ENCODE measurements at regions not wholly inside any gene's neighbourhood (a gene's known extent, or its start where the extent isn't known, plus 50 kb on each side); places are given as distances from the start of the nearest gene placed in this dataset.

DNA sequence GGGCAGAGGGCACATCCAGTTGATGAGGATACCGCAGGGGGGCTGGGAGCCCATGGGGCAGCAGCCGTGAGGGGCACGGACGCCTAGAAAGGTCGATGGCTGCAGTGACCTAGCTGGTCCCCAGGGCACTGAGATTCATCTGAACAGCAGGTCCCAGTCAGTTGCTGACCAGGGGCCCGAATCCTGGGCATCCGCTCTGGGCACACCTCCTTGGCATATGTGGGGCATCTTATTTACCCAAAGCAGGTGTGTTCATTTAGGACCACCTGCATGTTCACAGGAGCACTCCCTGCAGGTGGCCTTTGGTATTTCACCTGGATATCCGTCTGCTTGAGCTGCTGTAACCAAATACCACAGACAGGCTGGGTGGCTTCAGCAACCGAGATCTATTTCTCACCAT is 72.0 kb upstream of the ODC1 start:
- H3K36me3 Mint-ChIP-seq = peaks cover 5 to 12% of the 10 kb centered on the region in 2 donors
- Histone ChIP-seq H3K36me3 (ENCODE audit: insufficient read depth, low read length) (no peaks in the 10 kb centered on the region), H3K4me1 (ENCODE audit: insufficient read depth, low read length) (no peaks in the 10 kb centered on the region), H3K27ac (ENCODE audit: low read depth, low read length) (no peak overlapping the region), H3K4me3 (ENCODE audit: low read length in 2 of 2) (no peak overlapping the region), H3K9me3 (ENCODE audit: control insufficient read depth in 1 of 2, low read length in 2 of 2) (peaks cover 0 to 4% of the 10 kb centered on the region in 2 donors), H3K27me3 (ENCODE audit: insufficient read depth, low read length) (no peaks in the 10 kb centered on the region)
- peak in 1 of 5 donors; percentile 19 for DNase-seq
- H3K27ac Mint-ChIP-seq = no peak overlapping the region
- intact Hi-C loops (cut with micrococcal nuclease) = no loop called here
- no peak overlapping the region for H3K4me3 Mint-ChIP-seq
- POLR2A ChIA-PET (ENCODE audit: partially characterized antibody) = no interaction called here
- CTCF ChIA-PET (ENCODE audit: partially characterized antibody) = no interaction called here
- H3K27me3 Mint-ChIP-seq = no peaks in the 10 kb centered on the region
- H3K4me1 Mint-ChIP-seq = no peaks in the 10 kb centered on the region
- H3K9me3 Mint-ChIP-seq = peaks cover 5 to 25% (median 19%) of the 10 kb centered on the region in 8 donors

GRCh38 chr2:10519394-10519740 is 71.2 kb upstream of the ODC1 start:
- intact Hi-C loops (cut with micrococcal nuclease) = no loop called here

DNA sequence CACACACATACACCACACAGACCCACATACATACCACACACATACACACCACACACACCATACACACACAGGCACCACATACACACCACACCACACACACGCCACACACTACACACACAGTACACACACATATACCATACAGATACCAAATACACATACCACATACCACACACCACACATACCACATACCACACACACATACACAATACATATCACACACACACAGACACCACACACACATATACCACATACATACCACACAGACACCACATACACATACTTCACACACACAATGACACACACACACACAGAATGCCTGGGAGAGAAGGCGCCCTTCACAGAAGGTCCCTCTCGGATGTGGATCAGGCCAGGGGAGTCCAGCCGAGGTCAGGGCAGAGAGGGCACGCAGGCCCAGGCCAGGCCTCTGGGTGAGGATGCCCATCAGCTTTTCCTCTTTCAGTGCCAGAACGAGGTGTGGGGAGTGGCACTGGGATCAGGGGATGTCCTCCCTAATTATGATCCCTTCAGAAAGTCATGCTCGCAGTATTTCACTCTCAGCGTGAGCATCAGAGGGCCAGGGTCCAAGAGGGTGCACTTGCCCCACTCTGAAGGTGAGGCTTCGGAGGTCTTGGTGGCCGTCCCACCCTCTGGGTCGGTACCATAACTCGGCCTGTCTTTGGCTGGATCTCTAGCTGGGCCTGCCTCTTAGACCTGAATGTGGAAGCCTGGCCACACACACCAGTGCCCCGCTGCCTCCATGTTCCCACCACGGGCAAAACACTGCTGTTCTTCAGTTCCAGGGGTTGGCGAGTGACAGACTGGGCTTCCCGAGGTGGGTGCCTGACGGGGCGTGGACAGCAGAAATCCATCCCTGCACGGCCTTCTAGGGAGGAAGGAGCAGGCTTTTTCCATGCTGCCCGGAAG is 70.6 kb upstream of the ODC1 start:
- peaks cover 5 to 15% of the 10 kb centered on the region in 2 donors for H3K36me3 Mint-ChIP-seq
- Histone ChIP-seq H3K27me3 (ENCODE audit: insufficient read depth, low read length) (no peaks in the 10 kb centered on the region), H3K4me3 (ENCODE audit: low read length in 2 of 2) (no peak overlapping the region), H3K4me1 (ENCODE audit: insufficient read depth, low read length) (no peaks in the 10 kb centered on the region), H3K9me3 (ENCODE audit: control insufficient read depth in 1 of 2, low read length in 2 of 2) (peaks cover 0 to 4% of the 10 kb centered on the region in 2 donors), H3K27ac (ENCODE audit: low read depth, low read length) (no peak overlapping the region), H3K36me3 (ENCODE audit: insufficient read depth, low read length) (no peaks in the 10 kb centered on the region)
- CTCF ChIA-PET (ENCODE audit: partially characterized antibody) = no interaction called here
- intact Hi-C loops (cut with micrococcal nuclease) = no loop called here
- H3K4me1 Mint-ChIP-seq = no peaks in the 10 kb centered on the region
- no peak overlapping the region for H3K27ac Mint-ChIP-seq
- H3K4me3 Mint-ChIP-seq = no peak overlapping the region
- peaks cover 7 to 33% (median 27%) of the 10 kb centered on the region in 8 donors for H3K9me3 Mint-ChIP-seq
- POLR2A ChIA-PET (ENCODE audit: partially characterized antibody) = no interaction called here
- no peak for DNase-seq
- H3K27me3 Mint-ChIP-seq = no peaks in the 10 kb centered on the region

More at GRCh38 chr2:10519394-10519740, 71.2 kb upstream of the ODC1 start:
- Mint-ChIP-seq H3K27ac (no peak overlapping the region), H3K27me3 (no peaks in the 10 kb centered on the region), H3K4me1 (no peaks in the 10 kb centered on the region), H3K9me3 (peaks cover 7 to 33% (median 27%) of the 10 kb centered on the region in 8 donors), H3K36me3 (peaks cover 5 to 15% of the 10 kb centered on the region in 2 donors), H3K4me3 (no peak overlapping the region)
- no peak for DNase-seq
- ChIA-PET POLR2A (ENCODE audit: partially characterized antibody) (no interaction called here), CTCF (ENCODE audit: partially characterized antibody) (no interaction called here)
- Histone ChIP-seq H3K27ac (ENCODE audit: low read depth, low read length) (no peak overlapping the region), H3K27me3 (ENCODE audit: insufficient read depth, low read length) (no peaks in the 10 kb centered on the region), H3K36me3 (ENCODE audit: insufficient read depth, low read length) (no peaks in the 10 kb centered on the region), H3K4me1 (ENCODE audit: insufficient read depth, low read length) (no peaks in the 10 kb centered on the region), H3K9me3 (ENCODE audit: control insufficient read depth in 1 of 2, low read length in 2 of 2) (peaks cover 0 to 4% of the 10 kb centered on the region in 2 donors), H3K4me3 (ENCODE audit: low read length in 2 of 2) (no peak overlapping the region)

DNA sequence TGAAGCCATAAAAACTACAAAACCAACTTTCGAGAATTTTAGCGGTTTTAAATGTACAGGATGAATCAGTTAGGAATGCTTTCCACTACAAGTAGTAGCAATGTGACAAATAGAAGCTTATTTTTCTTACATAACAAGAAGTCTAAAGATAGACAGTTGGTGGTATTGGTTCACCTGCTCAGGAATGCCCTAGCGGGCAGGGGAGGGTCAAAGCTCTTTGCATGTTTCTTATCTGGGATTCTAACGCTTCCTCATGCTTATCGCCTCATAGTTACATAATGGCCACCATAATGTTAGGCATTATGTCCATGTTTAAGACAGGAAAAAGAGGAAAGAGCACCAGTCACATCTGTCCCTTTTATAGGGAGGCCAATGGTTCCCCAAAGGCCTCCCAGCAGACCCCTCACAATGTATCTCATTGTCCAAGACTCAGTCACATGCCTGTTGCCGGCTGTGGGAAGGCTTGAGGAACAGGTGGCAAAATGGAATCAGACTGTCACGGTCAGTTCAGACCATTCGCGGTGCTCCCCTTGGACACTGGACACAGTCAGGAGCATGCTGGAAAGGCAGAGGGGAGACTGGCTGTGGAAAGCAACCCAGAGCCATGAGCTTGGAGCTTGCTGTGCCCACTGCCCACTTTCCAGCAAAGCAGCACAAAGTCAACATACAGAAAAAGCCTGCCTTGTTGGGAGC is 69.4 kb upstream of the ODC1 start:
- no peak overlapping the region for H3K27ac Mint-ChIP-seq
- no peaks in the 10 kb centered on the region for H3K4me1 ChIP-seq (ENCODE audit: insufficient read depth, low read length)
- no peak overlapping the region for H3K27ac ChIP-seq (ENCODE audit: low read depth, low read length)
- H3K4me3 ChIP-seq (ENCODE audit: low read length in 2 of 2) = no peak overlapping the region
- peaks cover 0 to 4% of the 10 kb centered on the region in 2 donors for H3K9me3 ChIP-seq (ENCODE audit: control insufficient read depth in 1 of 2, low read length in 2 of 2)
- no peak for DNase-seq
- H3K27me3 Mint-ChIP-seq = no peaks in the 10 kb centered on the region
- H3K4me3 Mint-ChIP-seq = no peak overlapping the region
- no peaks in the 10 kb centered on the region for H3K27me3 ChIP-seq (ENCODE audit: insufficient read depth, low read length)
- CTCF ChIA-PET (ENCODE audit: partially characterized antibody) = no interaction called here
- intact Hi-C loops (cut with micrococcal nuclease) = no loop called here
- peaks cover 5 to 15% of the 10 kb centered on the region in 2 donors for H3K36me3 Mint-ChIP-seq
- peaks cover 7 to 33% (median 27%) of the 10 kb centered on the region in 8 donors for H3K9me3 Mint-ChIP-seq
- no peaks in the 10 kb centered on the region for H3K36me3 ChIP-seq (ENCODE audit: insufficient read depth, low read length)
- POLR2A ChIA-PET (ENCODE audit: partially characterized antibody) = no interaction called here
- no peaks in the 10 kb centered on the region for H3K4me1 Mint-ChIP-seq

- Histone ChIP-seq H3K4me3 (ENCODE audit: low read length in 2 of 2) (no peak overlapping the region), H3K36me3 (ENCODE audit: insufficient read depth, low read length) (no peaks in the 10 kb centered on the region), H3K4me1 (ENCODE audit: insufficient read depth, low read length) (no peaks in the 10 kb centered on the region), H3K9me3 (ENCODE audit: control insufficient read depth in 1 of 2, low read length in 2 of 2) (peaks cover 0 to 4% of the 10 kb centered on the region in 2 donors), H3K27ac (ENCODE audit: low read depth, low read length) (no peak overlapping the region), H3K27me3 (ENCODE audit: insufficient read depth, low read length) (no peaks in the 10 kb centered on the region)
- no peaks in the 10 kb centered on the region for H3K4me1 Mint-ChIP-seq
- ChIA-PET CTCF (ENCODE audit: partially characterized antibody) (interaction anchor here (0.6 to 1.1 kb wide), 2 partner anchors 10 to 376 kb away, joined by 3 read pairs; no protein-coding TSS in a partner anchor), POLR2A (ENCODE audit: partially characterized antibody) (interaction anchor here (0.7 kb wide), 1 partner anchor 20 kb away, joined by 4 read pairs; no protein-coding TSS in a partner anchor)
- H3K27me3 Mint-ChIP-seq = no peaks in the 10 kb centered on the region
- intact Hi-C loops (cut with micrococcal nuclease) = no loop called here
- H3K9me3 Mint-ChIP-seq = peaks cover 7 to 33% (median 27%) of the 10 kb centered on the region in 8 donors
- no peak overlapping the region for H3K27ac Mint-ChIP-seq
- no peak for DNase-seq
- peaks cover 5 to 15% of the 10 kb centered on the region in 2 donors for H3K36me3 Mint-ChIP-seq
- no peak overlapping the region for H3K4me3 Mint-ChIP-seq
Measured at GRCh38 chr2:10515887-10516286, 67.8 kb upstream of the ODC1 start.

GRCh38 chr2:10514743-10515142 is 66.6 kb upstream of the ODC1 start:
- peaks cover 5 to 15% of the 10 kb centered on the region in 2 donors for H3K36me3 Mint-ChIP-seq
- Histone ChIP-seq H3K9me3 (ENCODE audit: control insufficient read depth in 1 of 2, low read length in 2 of 2) (peaks cover 0 to 4% of the 10 kb centered on the region in 2 donors), H3K27ac (ENCODE audit: low read depth, low read length) (no peak overlapping the region), H3K4me3 (ENCODE audit: low read length in 2 of 2) (no peak overlapping the region), H3K4me1 (ENCODE audit: insufficient read depth, low read length) (no peaks in the 10 kb centered on the region), H3K36me3 (ENCODE audit: insufficient read depth, low read length) (no peaks in the 10 kb centered on the region), H3K27me3 (ENCODE audit: insufficient read depth, low read length) (no peaks in the 10 kb centered on the region)
- H3K27me3 Mint-ChIP-seq = no peaks in the 10 kb centered on the region
- intact Hi-C loops (cut with micrococcal nuclease) = no loop called here
- no peak for DNase-seq
- H3K4me1 Mint-ChIP-seq = no peaks in the 10 kb centered on the region
- POLR2A ChIA-PET (ENCODE audit: partially characterized antibody) = no interaction called here
- CTCF ChIA-PET (ENCODE audit: partially characterized antibody) = no interaction called here
- H3K27ac Mint-ChIP-seq = no peak overlapping the region
- H3K9me3 Mint-ChIP-seq = peaks cover 7 to 33% (median 27%) of the 10 kb centered on the region in 8 donors
- H3K4me3 Mint-ChIP-seq = no peak overlapping the region

DNA sequence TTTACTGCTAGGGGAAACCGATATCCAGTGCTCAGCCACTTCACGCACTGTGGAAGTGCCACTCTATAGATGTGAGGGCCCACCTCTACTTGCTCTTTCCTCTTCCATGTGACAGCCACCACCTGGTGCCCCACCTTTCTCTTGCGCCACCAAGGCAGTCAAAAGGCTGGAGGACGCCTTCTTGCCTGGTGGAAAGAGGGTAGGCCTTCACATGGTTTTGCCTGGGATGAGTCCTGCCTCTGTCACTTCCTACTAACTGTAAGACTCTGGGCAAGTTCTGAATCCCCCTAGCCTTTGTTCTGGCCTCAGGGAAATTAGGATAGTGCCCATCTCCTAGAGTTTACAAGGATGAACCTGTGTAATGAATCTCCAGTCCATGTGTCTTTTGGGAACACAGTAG is 66.1 kb upstream of the ODC1 start:
- intact Hi-C loops (cut with micrococcal nuclease) = no loop called here
- peaks cover 7 to 33% (median 27%) of the 10 kb centered on the region in 8 donors for H3K9me3 Mint-ChIP-seq
- H3K27ac ChIP-seq (ENCODE audit: low read depth, low read length) = no peak overlapping the region
- no peak overlapping the region for H3K4me3 Mint-ChIP-seq
- H3K36me3 ChIP-seq (ENCODE audit: insufficient read depth, low read length) = no peaks in the 10 kb centered on the region
- peaks cover 5 to 15% of the 10 kb centered on the region in 2 donors for H3K36me3 Mint-ChIP-seq
- CTCF ChIA-PET (ENCODE audit: partially characterized antibody) = interaction anchor here (0.6 kb wide), 1 partner anchor 11 kb away, joined by 3 read pairs; no protein-coding TSS in a partner anchor
- POLR2A ChIA-PET (ENCODE audit: partially characterized antibody) = no interaction called here
- no peak for DNase-seq
- no peaks in the 10 kb centered on the region for H3K27me3 Mint-ChIP-seq
- H3K4me3 ChIP-seq (ENCODE audit: low read length in 2 of 2) = no peak overlapping the region
- no peaks in the 10 kb centered on the region for H3K27me3 ChIP-seq (ENCODE audit: insufficient read depth, low read length)
- no peaks in the 10 kb centered on the region for H3K4me1 Mint-ChIP-seq
- peak overlapping the region in 1 of 7 donors; percentile 68 for H3K27ac Mint-ChIP-seq
- peaks cover 0 to 4% of the 10 kb centered on the region in 2 donors for H3K9me3 ChIP-seq (ENCODE audit: control insufficient read depth in 1 of 2, low read length in 2 of 2)
- H3K4me1 ChIP-seq (ENCODE audit: insufficient read depth, low read length) = no peaks in the 10 kb centered on the region

Measured in CD4-positive, alpha-beta memory T cell (primary cell).